OCI-M1 (cell line): ENCODE measurements at regions not wholly inside any gene's neighbourhood (a gene's known extent, or its start where the extent isn't known, plus 50 kb on each side); places are given as distances from the start of the nearest gene placed in this dataset.
A peak's percentile ranks its signal among the peaks of the same experiment; 100 is the strongest.

Experiments used
- DNase-seq: peaks from one replicate; lab custom pipeline; 2025; lab: John Stamatoyannopoulos, UW

DNA sequence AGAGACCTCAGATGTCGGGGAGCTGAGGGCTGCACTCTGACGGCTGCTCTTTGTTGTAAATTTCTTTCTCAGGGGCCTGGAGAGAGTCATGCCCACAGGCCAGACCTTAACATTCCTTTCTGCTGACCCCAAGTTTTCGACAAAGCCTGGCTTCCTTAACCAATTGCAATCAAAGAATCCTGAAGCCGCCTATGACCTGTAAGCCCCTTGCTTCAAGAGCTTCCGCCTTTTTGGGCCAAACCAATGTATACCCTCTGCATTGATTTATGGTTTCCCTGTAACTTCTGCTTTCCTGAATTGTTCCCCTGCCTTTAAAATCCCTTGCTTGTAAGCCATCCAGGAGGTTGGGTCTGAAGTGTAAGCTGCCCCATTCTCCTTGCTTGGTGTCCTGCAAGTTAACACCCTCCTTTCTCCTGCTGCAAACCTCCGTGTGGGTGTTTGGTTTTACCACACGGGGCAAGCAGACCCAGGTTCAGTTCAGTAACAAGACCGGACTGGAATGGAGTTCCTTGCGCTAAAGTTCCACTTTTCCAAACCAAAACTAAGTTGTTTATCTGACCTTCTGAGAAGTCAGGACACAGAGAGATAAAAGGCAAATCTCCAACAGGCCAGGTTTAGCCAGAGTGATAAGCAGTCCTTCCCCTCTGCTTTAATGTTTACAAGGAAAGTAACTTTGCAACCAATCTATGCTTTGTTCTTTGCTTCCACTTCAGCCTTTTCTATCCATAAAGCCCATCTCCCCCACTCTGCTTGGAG is 141.6 kb downstream of the KCNJ12 start:
- DNase-seq = peak; percentile 73

DNA sequence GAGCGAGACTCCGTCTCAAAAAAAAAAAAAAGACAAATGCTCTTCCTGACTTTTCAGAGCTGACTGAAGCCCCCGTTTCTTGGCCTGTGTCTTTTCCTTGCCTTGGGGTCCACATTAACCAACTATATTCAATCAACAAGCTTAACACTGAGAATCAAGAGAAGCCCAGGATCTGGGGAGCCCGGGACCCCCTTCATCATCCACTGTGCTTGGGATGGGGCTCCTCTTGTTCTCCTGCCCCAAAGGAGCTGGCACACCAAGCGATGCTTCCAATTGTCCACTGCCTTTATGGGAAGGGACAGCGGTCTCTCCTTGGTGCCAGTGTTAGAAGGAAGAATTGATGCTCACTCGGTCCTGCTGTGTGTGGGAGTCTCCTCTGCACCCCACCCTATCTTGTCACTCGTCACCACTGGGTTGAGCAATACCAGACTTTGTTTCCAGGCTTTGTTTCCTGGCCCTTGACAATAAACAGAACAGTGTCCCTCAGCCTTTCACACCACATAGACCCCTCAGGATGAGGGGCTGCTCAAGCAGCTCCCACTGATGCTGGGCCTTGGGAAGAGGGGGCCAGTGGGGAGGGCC is 146.7 kb downstream of the KCNJ12 start:
- no peak for DNase-seq

DNA sequence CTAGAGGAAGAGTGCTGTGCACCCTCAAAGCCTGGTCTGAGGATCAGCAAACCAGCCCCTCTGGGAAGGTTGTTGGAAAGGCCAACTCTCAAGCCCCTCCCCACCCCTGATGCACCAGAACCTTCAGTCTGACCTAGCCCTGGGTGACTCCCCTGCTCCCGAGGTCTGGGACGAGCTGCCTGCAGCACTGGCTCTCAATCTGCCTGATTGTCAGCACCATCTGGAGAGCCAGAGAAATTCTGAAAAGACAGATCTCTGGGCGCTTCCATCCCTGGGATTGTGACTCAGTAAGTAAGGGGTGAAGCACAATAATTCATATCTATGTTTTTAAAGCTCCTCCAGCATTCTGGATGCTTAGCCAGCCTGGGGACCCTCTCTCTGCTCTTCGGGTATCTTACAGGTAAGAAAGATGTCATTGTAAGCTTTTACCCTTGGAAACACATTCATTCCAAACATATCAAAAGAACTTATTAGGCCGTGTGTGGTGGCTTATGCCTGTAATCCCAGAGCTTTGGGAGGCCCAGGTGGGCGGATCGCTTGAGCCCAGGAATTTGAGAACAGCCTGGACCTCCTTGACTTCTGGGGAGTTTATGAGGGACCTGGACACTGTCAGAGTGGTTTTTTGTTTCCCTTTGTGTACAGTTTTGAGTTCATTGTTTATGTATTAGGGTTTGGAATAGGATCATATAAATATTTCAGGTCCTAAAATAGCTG is 147.5 kb downstream of the KCNJ12 start:
- no peak for DNase-seq

DNA sequence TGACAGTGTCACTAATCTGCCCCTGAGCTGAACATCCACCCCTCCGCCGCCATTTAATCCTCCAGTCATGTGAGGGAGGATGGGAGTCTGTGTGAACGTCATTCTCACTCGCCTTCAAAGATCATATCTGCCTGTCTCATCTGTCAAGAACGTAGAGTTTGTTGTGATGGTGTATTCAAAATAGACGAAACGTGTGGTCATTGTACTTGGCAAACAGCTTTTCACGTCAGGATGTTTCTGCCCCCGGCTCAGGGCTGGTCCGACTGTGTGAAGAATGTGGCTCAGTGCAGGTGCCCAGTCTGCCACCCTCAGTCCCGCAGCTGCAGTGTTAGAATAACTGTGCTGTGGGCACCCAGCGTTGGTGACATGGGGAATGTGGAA is 148.0 kb downstream of the KCNJ12 start:
- peak; percentile 63 for DNase-seq

DNA sequence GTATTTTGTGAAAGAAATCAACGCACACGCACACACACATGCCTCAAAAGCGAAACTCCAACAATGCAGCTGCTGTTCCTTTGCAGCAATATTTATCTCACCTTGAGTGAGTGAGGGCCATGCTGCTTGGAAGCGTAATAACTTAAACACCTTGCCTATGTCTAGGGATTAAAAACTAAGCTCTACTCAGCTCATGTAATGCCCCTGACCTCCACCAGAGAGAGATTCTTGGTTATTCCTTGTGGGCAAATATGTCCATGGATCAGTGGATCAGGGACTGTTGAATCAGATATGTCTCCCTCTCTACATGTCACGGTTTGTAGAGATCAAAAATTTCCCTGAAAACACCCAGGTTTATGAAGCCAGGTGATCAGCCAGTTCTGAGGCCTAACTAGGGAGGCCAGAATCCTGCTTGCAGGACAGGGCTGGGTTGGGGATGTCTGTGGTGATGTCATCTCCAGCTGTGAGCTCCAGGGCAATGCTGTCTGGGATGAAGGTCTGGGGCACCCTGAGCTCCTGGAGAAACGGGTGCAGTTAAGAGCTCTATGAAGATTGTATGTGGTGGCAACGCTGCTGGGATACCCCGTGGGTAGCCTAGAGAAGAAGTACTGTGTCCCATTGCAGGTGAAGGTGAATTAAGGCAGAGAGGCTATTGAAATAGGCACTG is 149.4 kb downstream of the KCNJ12 start:
- DNase-seq = no peak

DNA sequence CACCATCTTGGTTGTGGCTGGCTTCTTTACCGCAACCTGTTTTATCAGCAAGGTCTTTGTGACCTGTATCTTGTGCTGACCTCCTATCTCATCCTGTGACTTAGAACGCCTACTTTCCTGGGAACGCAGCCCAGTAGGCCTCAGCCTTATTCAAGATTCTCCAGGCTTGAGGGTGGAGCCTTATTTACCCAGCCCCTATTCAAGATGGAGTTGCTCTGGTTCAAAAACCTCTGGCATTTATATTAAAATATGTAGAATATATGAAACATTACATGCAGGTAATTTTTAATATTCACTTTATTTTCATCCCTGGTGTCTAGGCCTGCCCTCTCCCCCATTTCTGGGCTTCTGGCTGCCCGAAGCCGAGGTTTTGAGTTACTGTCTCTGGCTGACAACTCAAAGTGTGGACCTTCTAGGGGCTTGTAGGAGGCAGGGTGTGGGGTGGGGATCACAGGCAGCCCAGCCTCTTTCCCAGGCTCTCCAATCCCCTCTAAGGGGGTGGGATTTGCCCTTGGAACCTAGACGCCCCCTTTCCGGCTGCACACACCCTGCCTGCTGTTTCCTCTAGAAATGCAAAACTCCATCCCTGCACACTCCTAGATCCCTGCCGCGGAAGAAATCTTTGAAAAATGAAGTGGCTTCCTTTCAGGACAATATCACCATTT is 152.0 kb downstream of the KCNJ12 start:
- DNase-seq = no peak

DNA sequence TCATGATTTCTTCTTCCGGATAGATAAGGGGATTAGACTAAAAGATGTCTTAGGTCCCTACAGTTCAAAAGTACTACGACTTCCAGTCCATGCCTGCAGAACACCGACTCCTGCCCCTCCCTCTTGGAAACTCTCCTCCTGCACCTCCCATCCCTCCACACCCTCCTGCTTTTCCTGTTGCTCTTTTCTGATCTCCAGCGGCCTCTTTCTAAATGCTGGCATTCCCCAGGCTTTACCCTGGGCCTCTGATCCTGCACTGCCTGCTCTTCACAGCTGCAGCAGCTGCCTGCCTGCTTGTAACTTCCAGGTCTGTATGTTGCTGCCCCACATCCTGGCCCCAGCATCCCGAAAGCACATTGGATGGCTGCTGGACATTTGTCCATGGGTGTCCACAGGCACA is 154.2 kb downstream of the KCNJ12 start:
- DNase-seq = no peak

DNA sequence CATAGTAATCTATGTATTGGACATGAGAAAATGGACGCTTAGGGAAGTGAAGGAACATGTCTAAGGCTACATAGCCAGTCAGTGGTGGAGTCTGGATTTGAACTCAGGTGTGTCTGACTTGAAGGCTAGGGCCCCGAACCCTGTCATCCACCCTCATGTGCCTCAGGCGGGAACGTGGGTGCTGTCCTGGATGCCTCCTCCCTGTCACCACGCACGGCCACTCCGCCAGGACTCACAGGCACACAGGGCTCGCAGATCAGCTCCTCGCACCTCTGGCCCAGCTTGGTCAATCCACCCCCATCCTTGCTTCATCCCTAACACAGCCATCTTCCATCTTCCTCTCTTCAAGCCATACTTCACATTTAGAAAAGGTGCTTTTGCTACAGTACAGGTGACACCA is 154.7 kb downstream of the KCNJ12 start:
- no peak for DNase-seq

DNA sequence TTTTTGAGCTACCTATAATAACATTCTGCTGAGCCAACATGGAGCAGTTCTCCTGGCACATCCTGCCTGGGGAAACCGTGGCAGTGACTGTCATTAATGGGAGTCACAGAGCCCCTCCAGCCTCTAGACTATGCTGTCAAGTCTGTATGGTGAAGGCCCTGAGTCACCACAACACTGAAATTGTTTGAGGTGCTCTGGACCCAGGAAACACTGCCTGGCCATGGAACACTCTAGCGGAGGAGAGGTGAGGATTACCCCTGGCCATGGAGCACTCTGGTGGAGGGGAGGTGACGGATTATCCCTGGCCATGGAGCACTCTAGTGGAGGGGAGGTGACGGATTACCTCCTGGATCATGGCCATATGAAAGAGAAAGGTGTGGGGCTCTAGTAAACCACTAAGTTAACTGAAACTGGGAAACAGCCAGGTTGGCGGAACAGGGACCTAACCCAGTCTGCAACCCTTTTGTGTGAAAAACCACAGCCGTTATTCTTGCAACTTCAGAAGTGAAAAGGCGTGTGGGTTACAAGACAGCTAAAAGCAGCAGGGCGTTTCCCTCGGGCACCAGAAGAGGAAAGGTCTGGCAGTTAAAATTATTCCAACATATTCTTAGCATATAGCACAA is 156.7 kb downstream of the KCNJ12 start:
- no peak for DNase-seq

DNA sequence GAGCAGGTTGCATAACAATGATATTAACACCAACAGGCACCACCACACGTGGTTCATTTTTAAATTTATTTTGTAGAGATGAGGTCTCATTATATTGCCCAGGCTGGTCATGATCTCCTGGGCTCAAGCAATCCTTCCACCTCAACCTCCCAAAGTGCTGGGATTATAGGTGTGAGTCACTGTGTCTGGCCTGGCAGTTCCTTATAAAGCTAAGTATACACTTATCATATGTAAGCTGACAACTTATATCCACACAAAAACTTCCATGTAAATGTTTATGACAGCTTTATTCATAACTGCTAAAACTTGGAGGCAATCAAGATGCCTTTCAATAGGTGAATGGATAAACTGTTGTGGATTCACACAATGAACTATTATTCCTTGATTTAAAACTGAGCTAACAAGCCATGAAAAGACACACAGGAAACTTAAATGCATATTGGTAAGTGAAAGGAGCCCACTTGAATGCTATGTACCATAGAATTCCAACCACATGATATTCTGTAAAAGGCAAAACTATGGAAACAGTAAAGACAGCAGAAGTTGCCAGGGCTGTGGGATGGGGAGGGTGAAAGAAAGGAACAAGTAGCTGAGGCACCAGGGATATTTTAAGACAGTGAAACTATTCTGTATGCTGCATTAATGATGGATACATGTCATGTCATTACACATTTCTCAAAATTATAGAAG is 156.5 kb upstream of the KCNJ18 start:
- DNase-seq = no peak

DNA sequence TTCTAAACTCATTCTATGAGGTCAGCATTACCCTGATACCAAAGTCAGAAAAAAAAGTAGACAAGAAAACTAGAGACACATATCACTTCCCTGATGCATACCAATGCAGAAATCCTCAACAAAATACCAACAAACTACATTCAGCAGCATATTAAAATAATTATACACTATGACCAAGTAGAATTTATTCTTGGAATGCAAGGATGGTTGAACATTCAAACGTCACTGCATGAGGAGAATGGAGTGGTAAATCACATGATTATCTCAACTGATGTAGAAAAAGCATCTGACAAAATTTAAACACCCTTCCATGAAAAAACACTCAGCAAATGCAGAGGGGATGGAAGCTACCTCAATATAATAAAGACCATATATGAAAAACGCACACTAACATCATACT is 155.0 kb upstream of the KCNJ18 start:
- no peak for DNase-seq

DNA sequence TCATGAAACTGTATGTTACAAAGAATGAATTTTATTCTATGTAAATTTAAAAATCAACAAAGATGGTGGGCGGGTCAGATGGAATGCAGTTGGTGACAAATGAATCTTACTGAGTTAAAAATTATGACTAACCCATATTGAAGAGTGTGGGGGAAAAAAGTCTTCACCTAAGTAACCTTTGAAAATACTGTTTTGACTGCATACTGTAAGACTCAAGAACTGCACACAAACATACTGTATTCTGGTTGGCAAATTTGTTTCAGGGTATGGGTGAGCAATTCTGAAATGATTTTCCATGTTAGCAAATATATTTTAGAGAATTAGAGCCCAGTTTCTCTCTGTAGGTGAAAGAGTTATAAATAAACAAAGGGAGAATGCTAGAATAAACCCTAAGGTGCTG is 153.7 kb upstream of the KCNJ18 start:
- no peak for DNase-seq

DNA sequence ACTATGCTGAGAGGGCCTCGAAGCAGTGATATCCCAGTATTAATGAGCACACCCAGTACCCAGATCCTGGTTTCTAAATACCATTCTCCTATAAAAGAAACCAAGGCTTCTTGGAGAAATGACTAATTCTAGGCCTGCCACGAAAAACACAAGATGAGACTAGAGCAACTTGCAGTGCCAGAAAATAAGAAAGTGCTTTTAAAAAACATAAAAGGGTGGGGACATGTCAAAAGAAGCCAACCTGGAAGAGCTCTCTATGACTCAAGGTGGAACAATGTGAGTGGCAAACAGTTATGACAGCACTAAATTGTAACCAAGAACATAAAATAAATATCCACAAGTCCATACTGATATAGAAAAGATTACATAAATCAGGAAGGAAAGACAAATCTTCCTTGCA is 153.2 kb upstream of the KCNJ18 start:
- no peak for DNase-seq

DNA sequence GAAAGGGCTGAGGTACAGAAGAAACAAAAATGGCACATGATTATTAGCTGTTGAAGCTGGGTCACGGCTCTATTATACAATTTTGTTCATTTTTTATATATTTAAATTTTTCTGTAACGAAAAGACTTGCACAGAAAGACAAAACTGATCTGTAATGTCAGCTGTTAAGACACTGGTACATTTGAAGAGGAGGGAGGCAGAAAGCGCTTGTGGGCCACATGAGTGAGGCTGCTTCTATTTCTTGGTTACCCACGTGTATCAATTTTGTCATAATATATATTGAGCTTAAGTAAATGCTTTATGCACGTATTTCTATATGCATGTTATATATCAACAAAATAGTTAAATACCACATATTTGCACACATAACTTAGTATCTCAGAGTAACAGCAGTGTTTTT is 151.8 kb upstream of the KCNJ18 start:
- DNase-seq = no peak

DNA sequence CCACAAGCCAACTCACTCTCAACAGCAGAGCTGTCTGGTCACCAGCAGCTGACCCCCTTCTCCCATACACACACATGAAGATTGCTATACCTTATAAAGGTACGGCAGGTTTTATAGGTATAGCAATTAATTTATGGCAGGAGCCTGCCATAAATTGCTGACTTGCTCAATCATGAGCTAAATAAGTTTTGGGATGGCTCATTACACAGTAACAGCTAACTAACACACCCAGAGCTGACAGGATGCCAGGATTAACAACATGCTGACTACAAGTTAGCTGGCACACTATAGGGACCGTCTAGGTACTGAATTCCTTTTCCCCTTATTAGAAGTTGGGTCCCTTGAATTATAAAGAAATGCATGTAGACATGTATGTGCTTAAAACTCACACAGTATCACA is 150.3 kb upstream of the KCNJ18 start:
- DNase-seq = no peak

DNA sequence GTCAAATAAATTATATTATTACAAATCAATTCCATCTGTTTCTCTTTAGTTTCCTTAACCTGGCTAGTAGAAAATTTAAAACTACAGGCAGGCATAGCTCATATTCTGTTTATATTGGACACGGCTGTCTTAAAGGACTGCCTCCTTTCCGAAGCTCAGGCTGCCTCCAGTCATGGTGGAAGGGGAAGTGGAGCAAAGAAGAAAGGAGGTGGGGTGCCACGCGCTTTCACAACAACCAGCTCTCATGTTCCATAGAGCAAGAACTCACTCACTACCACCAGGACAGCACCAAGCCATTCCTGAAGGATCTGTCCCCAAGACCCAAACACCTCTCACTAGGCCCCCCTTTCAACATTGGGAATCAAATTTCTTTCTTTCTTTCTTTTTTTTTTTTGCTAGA is 149.3 kb upstream of the KCNJ18 start:
- no peak for DNase-seq

DNA sequence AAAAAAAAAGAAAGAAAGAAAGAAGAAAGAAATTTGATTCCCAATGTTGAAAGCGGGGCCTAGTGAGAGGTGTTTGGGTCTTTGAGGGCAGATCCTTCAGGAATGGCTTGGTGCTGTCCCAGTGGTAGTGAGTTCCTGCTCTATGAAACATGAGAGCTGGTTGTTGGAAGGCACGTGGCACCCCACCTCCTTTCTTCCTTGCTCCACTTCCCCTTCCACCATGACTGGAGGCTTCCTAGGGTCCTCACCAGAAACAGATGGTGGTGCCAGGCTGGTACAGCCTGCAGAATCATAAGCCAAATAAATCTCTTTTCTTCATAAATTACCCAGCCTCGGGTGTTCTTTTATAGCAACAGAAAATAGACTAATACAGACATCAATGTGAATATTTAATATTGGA is 147.3 kb upstream of the KCNJ18 start:
- no peak for DNase-seq

DNA sequence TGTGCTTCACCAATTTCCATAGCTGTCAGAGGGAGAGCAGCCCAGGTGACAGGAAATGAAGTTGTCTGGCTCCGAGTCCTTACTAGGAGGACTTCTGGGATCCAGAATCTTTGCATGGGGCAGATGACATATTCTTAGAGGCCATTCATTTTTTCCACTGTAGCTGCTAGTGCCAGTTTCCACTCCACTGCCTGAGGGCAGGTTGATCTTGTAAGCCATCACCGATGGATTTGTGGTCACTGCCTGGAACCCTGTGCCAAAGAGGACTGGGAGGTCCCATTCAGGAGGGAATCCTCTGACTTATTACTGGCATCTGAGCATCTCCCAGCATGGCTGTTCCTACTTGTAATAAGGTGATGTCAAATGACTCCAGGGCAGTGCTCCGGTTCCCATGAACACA is 144.1 kb upstream of the KCNJ18 start:
- DNase-seq = no peak

DNA sequence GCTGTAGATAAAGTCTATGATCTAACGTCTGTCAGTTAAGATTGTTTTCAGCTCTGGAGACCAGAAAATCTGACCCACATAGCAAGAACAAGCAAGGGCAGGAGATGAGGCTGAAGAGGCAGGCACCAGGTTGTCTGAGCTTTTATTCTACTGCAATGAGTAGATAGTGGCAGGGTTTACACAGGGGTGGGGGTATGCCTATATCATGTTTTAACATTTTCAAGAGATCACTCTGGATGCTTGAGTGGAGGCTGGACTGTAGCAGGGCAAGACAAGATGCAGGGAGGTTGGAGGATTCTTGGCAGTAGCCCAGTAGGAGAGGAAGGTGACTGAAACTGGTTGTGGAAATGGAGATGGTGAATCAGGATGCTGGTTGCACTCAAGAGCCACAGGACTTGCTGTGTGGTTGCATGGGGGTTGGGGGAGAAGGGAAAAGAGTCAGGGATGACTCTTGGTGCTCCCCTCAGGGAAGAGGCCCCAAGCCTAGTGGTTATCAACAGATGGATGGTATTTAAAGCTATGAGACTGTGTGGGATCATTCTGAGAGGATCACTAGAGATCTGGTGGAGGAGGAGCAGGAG is 143.1 kb upstream of the KCNJ18 start:
- peak; percentile 56 for DNase-seq

DNA sequence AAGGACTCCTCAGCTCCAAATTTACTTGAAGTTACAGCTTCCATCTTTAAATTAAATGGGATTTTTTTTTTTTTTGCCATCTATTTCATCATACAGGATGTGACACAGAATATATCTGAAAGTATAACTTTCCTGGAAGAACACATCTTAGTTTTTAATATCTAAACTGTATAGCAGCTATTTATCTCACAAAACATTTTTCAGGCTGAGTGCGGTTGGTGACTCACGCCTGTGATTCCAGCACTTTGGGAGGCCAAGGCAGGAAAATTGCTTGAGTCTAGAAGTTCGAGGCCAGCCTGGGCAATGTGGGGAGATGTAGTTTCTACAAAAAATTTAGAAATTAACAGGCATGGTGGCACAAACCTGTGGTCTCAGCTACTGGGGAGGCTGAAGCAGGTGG is 142.3 kb upstream of the KCNJ18 start:
- DNase-seq = peak; percentile 74
